SU-DHL-6 (cell line): ENCODE measurements at regions not wholly inside any gene's neighbourhood (a gene's known extent, or its start where the extent isn't known, plus 50 kb on each side); places are given as distances from the start of the nearest gene placed in this dataset.
A peak's percentile ranks its signal among the peaks of the same experiment; 100 is the strongest.
"Not testable (repeated sequence)": the region's sequence is repeated elsewhere in the genome, so short reads cannot be mapped to it uniquely, and the experiment has no call there.

Experiments used
- H2AFZ ChIP-seq: fragments of 200-600 bp; sonication (generic); 2 replicates; pipeline ENCODE4 v1.6.1; 2014; ENCODE audit warnings: low read depth, mild to moderate bottlenecking, moderate library complexity, mixed read lengths, antibody characterized with exemption, low read length; ENCODE audit not compliant: severe bottlenecking
- H3F3A ChIP-seq: fragments of 200-600 bp; shearing (Covaris generic); 2 replicates; pipeline ENCODE4 v1.6.0; 2016; ENCODE audit warnings: antibody characterized with exemption, mild to moderate bottlenecking; ENCODE audit not compliant: insufficient read depth
- H3K27ac ChIP-seq: fragments of 200-600 bp; sonication (generic); 2 replicates; pipeline ENCODE4 v1.5.1; 2016; ENCODE audit warnings: low read depth, mild to moderate bottlenecking, low read length, moderate library complexity, mixed read lengths
- H3K27me3 ChIP-seq: fragments of 200-600 bp; sonication (generic), shearing (Covaris generic); 2 replicates; pipeline ENCODE4 v1.6.0; 2014; ENCODE audit warnings: mild to moderate bottlenecking, low read length
- H3K36me3 ChIP-seq: fragments of 200-600 bp; sonication (generic); 2 replicates; pipeline ENCODE4 v1.6.1; 2014; ENCODE audit warnings: mild to moderate bottlenecking, low read length, mixed read lengths
- H3K4me2 ChIP-seq: fragments of 300-600, 200-600 bp; shearing (Covaris generic), sonication (generic); 2 replicates; pipeline ENCODE4 v1.6.0; 2014; ENCODE audit warnings: low read length, low read depth, mild to moderate bottlenecking; ENCODE audit not compliant: poor library complexity, severe bottlenecking
- H3K4me3 ChIP-seq: fragments of 200-600 bp; sonication (generic); 2 replicates; pipeline ENCODE4 v1.5.1; 2014; ENCODE audit warnings: antibody characterized with exemption, low read length, mild to moderate bottlenecking, mixed read lengths; ENCODE audit not compliant: insufficient read depth, poor library complexity, severe bottlenecking
- H3K79me2 ChIP-seq: fragments of 200-600 bp; sonication (generic); 2 replicates; pipeline ENCODE4 v1.6.1; 2014; ENCODE audit warnings: mild to moderate bottlenecking, low read length, moderate library complexity; ENCODE audit not compliant: insufficient read depth
- H3K9ac ChIP-seq: fragments of 200-600 bp; sonication (generic); 2 replicates; pipeline ENCODE4 v1.7.0; 2014; ENCODE audit warnings: mild to moderate bottlenecking, low read length
- H3K9me2 ChIP-seq: fragments of 200-600 bp; sonication (generic); replicated peaks from 2 replicates; pipeline ENCODE4 v1.6.1; 2014; ENCODE audit warnings: low read length; ENCODE audit not compliant: insufficient read depth
- H3K9me3 ChIP-seq: fragments of 200-600 bp; sonication (generic); 2 replicates; pipeline ENCODE4 v1.6.1; 2014; ENCODE audit warnings: low read length, mixed read lengths; ENCODE audit not compliant: insufficient read depth
- H4K20me1 ChIP-seq: fragments of 200-600 bp; sonication (generic); 2 replicates; pipeline ENCODE4 v1.6.1; 2014; ENCODE audit warnings: low read depth, mild to moderate bottlenecking, antibody characterized with exemption, low read length, moderate library complexity, mixed read lengths
- CTCF ChIP-seq: fragments of 200-600 bp; sonication (generic); IDR thresholded peaks from one replicate; pipeline ENCODE4 v1.5.1; 2017; ENCODE audit warnings: antibody characterized with exemption, mild to moderate bottlenecking, low read length, moderate library complexity; ENCODE audit not compliant: insufficient read depth, poor library complexity, severe bottlenecking
- EZH2phosphoT487 ChIP-seq: fragments of 200-600 bp; sonication (generic), shearing (Covaris generic); conservative IDR thresholded peaks from 2 replicates; pipeline ENCODE4 v1.6.1; 2018; ENCODE audit warnings: mild to moderate bottlenecking, antibody characterized with exemption, low read length, moderate library complexity, mixed read lengths

- peaks cover 8% of the 10 kb centered on the region for H3K9me3 ChIP-seq
- H3F3A ChIP-seq = no peaks in the 10 kb centered on the region
- no peaks in the 10 kb centered on the region for H3K79me2 ChIP-seq
- H4K20me1 ChIP-seq = no peaks in the 10 kb centered on the region
- H3K4me3 ChIP-seq = no peak overlapping the region
- no peak overlapping the region for H2AFZ ChIP-seq
- TF ChIP-seq CTCF = no peak
- no peak for TF ChIP-seq EZH2phosphoT487
- H3K9me2 ChIP-seq = no peaks in the 10 kb centered on the region
- H3K27me3 ChIP-seq = no peaks in the 10 kb centered on the region
- H3K4me2 ChIP-seq = no peak overlapping the region
- H3K9ac ChIP-seq = no peak overlapping the region
- H3K27ac ChIP-seq = no peak overlapping the region
- no peaks in the 10 kb centered on the region for H3K36me3 ChIP-seq
These were observed 415.9 kb upstream of the TMPRSS15 start for GRCh38 chr21:18819507-18819906.

- TF ChIP-seq CTCF (no peak), EZH2phosphoT487 (no peak)
- peak overlapping the region; percentile 75 for H2AFZ ChIP-seq
- no peak overlapping the region for H3K4me2 ChIP-seq
- no peaks in the 10 kb centered on the region for H3K9me2 ChIP-seq
- no peaks in the 10 kb centered on the region; the same call in 1 of the 2 replicates for H3K9me3 ChIP-seq
- no peak overlapping the region for H3K9ac ChIP-seq
- H3K4me3 ChIP-seq = no peak overlapping the region
- H3K36me3 ChIP-seq = no peaks in the 10 kb centered on the region
- no peaks in the 10 kb centered on the region for H4K20me1 ChIP-seq
- no peaks in the 10 kb centered on the region for H3K27me3 ChIP-seq
- H3K79me2 ChIP-seq = no peaks in the 10 kb centered on the region
- no peaks in the 10 kb centered on the region for H3F3A ChIP-seq
- H3K27ac ChIP-seq = no peak overlapping the region
These were observed 423.0 kb upstream of the TMPRSS15 start for GRCh38 chr21:18826562-18826961.

GRCh38 chr21:18831942-18832676 is 428.5 kb upstream of the TMPRSS15 start:
- Histone ChIP-seq H3K36me3 (no peaks in the 10 kb centered on the region), H2AFZ (peak overlapping the region; percentile 52), H3K9ac (no peak overlapping the region), H4K20me1 (no peaks in the 10 kb centered on the region), H3F3A (no peaks in the 10 kb centered on the region), H3K9me3 (no peaks in the 10 kb centered on the region), H3K9me2 (no peaks in the 10 kb centered on the region), H3K27ac (no peak overlapping the region), H3K4me3 (no peak overlapping the region), H3K27me3 (no peaks in the 10 kb centered on the region), H3K4me2 (no peak overlapping the region), H3K79me2 (no peaks in the 10 kb centered on the region)
- TF ChIP-seq EZH2phosphoT487 = no peak

- no peaks in the 10 kb centered on the region for H3K9me3 ChIP-seq
- TF ChIP-seq CTCF = no peak
- TF ChIP-seq EZH2phosphoT487 = no peak
These were observed 429.4 kb upstream of the TMPRSS15 start for GRCh38 chr21:18832950-18833349.

GRCh38 chr21:18834121-18834520 is 430.5 kb upstream of the TMPRSS15 start:
- H3K79me2 ChIP-seq, H3K27me3 ChIP-seq, H3K9me3 ChIP-seq, H3K36me3 ChIP-seq, H3F3A ChIP-seq, H4K20me1 ChIP-seq, H2AFZ ChIP-seq, H3K4me2 ChIP-seq, H3K9me2 ChIP-seq, H3K4me3 ChIP-seq, H3K9ac ChIP-seq, H3K27ac ChIP-seq: not testable (repeated sequence)

More at GRCh38 chr21:18832950-18833349, 429.4 kb upstream of the TMPRSS15 start:
- Histone ChIP-seq H3K9ac (no peak overlapping the region), H3K27ac (no peak overlapping the region), H3K9me2 (no peaks in the 10 kb centered on the region), H3F3A (no peaks in the 10 kb centered on the region), H4K20me1 (no peaks in the 10 kb centered on the region), H3K27me3 (no peaks in the 10 kb centered on the region), H3K36me3 (no peaks in the 10 kb centered on the region), H3K4me2 (no peak overlapping the region), H2AFZ (peak overlapping the region; percentile 52), H3K79me2 (no peaks in the 10 kb centered on the region), H3K4me3 (no peak overlapping the region)
